ENCODE measurements at regions not wholly inside any gene's neighbourhood (a gene's known extent, or its start where the extent isn't known, plus 50 kb on each side); places are given as distances from the start of the nearest gene placed in this dataset.

DNA sequence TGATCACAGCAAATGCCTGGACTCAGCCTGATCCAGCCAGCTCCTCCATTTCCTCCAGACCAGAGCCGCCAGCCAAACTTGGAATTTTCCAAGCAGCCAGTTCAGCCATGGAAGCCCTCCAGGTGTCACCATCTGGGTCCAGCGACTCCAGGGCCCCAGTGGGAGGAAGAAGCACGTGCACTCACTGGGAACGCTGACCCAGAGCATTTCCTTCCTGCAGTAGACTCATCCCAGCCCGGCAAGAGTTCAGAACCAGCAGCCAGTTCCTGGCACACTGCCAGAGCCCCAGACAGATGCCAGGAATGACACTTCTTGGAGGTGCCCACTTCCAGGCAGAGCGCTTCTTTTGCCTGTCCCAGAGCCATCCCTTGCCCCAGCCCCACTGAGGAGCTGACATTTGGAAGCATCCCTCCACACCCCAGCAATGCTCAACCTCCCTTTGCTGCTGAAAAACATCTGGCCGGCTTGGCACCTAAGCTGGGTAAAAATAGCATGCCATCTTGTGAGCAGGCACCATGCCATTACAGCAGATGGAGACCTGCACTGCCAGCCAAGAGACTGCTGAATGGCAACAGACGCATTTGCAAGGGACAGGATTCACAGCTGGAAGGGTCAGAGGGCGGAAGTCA, 460.3 kb upstream of the PROK2 start:
- TF ChIP-seq EZH2 (IDR thresholded peaks at IDR 0.05; ENCODE audit: borderline replicate concordance) = no peak
- no peak for TF ChIP-seq CTCF (IDR thresholded peaks at IDR 0.05; ENCODE audit: poor library complexity)
- no peak for TF ChIP-seq EZH2phosphoT487 (IDR thresholded peaks at IDR 0.05; ENCODE audit: low read depth, severe bottlenecking, unreplicated experiment)
- H3K4me1 ChIP-seq (ENCODE audit: insufficient read depth) = peaks cover 8% of the 10 kb centered on the region
- H3K4me2 ChIP-seq = no peak overlapping the region
- H3K79me2 ChIP-seq = no peaks in the 10 kb centered on the region
- no peak overlapping the region for H3K27ac ChIP-seq
- H3K4me3 ChIP-seq = no peak overlapping the region
- 77% methylated on average over 9 of the region's 9 CpGs for WGBS (ENCODE audit: low lambda C conversion rate, missing lambda C conversion rate)
- no peaks in the 10 kb centered on the region for H4K20me1 ChIP-seq (ENCODE audit: insufficient read depth, poor library complexity, severe bottlenecking)
- H2AFZ ChIP-seq = no peak overlapping the region
- no peaks in the 10 kb centered on the region for H3K9me3 ChIP-seq (ENCODE audit: low read depth)
- no peaks in the 10 kb centered on the region for H3K36me3 ChIP-seq (replicated peaks; ENCODE audit: insufficient read depth, low read depth)
- no peaks in the 10 kb centered on the region for H3K9me2 ChIP-seq (replicated peaks; ENCODE audit: insufficient read depth)
- peak; percentile 12 for DNase-seq (ENCODE audit: low spot score)
- peaks cover 4% of the 10 kb centered on the region for H3K27me3 ChIP-seq

- no peaks in the 10 kb centered on the region for H3K9me2 ChIP-seq (replicated peaks; ENCODE audit: insufficient read depth)
- WGBS (ENCODE audit: low lambda C conversion rate, missing lambda C conversion rate) = 69% methylated on average over 5 of the region's 5 CpGs
- H3K36me3 ChIP-seq (replicated peaks; ENCODE audit: insufficient read depth, low read depth) = no peaks in the 10 kb centered on the region
- H3K27me3 ChIP-seq = peaks cover 4% of the 10 kb centered on the region
- peaks cover 8% of the 10 kb centered on the region for H3K4me1 ChIP-seq (ENCODE audit: insufficient read depth)
- H3K4me2 ChIP-seq = no peak overlapping the region
- H3K27ac ChIP-seq = no peak overlapping the region
- TF ChIP-seq EZH2 (IDR thresholded peaks at IDR 0.05; ENCODE audit: borderline replicate concordance) = no peak
- no peak for DNase-seq (ENCODE audit: low spot score)
- H2AFZ ChIP-seq = no peak overlapping the region
- no peaks in the 10 kb centered on the region for H3K9me3 ChIP-seq (ENCODE audit: low read depth)
- H4K20me1 ChIP-seq (ENCODE audit: insufficient read depth, poor library complexity, severe bottlenecking) = no peaks in the 10 kb centered on the region
- no peak overlapping the region for H3K4me3 ChIP-seq
- H3K79me2 ChIP-seq = no peaks in the 10 kb centered on the region
Observed at GRCh38 chr3:72244396-72244795, 459.4 kb upstream of the PROK2 start.

- Histone ChIP-seq H2AFZ (no peak overlapping the region), H3K4me2 (no peak overlapping the region), H3K9me2 (replicated peaks; ENCODE audit: insufficient read depth) (no peaks in the 10 kb centered on the region), H3K27me3 (peaks cover 2% of the 10 kb centered on the region), H3K36me3 (replicated peaks; ENCODE audit: insufficient read depth, low read depth) (no peaks in the 10 kb centered on the region), H3K27ac (no peak overlapping the region), H3K9me3 (ENCODE audit: low read depth) (no peaks in the 10 kb centered on the region), H3K4me1 (ENCODE audit: insufficient read depth) (peaks cover 21% of the 10 kb centered on the region), H3K79me2 (no peaks in the 10 kb centered on the region), H3K4me3 (no peak overlapping the region), H4K20me1 (ENCODE audit: insufficient read depth, poor library complexity, severe bottlenecking) (no peaks in the 10 kb centered on the region)
- no peak for DNase-seq (ENCODE audit: low spot score)
- 79% methylated on average over 2 of the region's 2 CpGs for WGBS (ENCODE audit: low lambda C conversion rate, missing lambda C conversion rate)
- no peak for TF ChIP-seq EZH2phosphoT487 (IDR thresholded peaks at IDR 0.05; ENCODE audit: low read depth, severe bottlenecking, unreplicated experiment)
Observed at GRCh38 chr3:72242326-72242725, 457.4 kb upstream of the PROK2 start.

DNA sequence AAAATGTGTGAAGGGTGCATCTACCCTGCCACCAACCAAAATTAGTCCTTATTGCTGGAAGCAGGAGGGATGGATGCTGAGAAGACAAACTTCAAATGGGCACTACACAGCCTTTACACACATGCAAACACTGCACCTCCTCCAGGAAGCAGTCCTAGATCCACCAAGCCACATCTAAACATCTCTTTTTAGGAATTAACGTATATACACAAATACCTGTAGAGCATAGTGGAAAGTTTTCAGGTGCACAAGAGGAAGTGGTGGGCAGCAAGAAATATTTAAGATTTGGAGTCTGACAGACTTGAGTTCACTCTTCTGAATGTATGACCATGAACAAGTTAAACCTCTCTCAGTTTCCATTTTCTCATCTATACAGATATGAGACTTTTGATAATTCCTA, 456.6 kb upstream of the PROK2 start:
- Histone ChIP-seq H3K36me3 (replicated peaks; ENCODE audit: insufficient read depth, low read depth) (no peaks in the 10 kb centered on the region), H3K79me2 (no peaks in the 10 kb centered on the region), H3K27ac (no peak overlapping the region), H3K4me3 (no peak overlapping the region), H3K9me2 (replicated peaks; ENCODE audit: insufficient read depth) (no peaks in the 10 kb centered on the region), H3K4me2 (no peak overlapping the region), H3K4me1 (ENCODE audit: insufficient read depth) (peaks cover 21% of the 10 kb centered on the region), H2AFZ (no peak overlapping the region), H3K27me3 (no peaks in the 10 kb centered on the region), H4K20me1 (ENCODE audit: insufficient read depth, poor library complexity, severe bottlenecking) (no peaks in the 10 kb centered on the region), H3K9me3 (ENCODE audit: low read depth) (no peaks in the 10 kb centered on the region)
- TF ChIP-seq CTCF (IDR thresholded peaks at IDR 0.05; ENCODE audit: poor library complexity) (no peak), EZH2phosphoT487 (IDR thresholded peaks at IDR 0.05; ENCODE audit: low read depth, severe bottlenecking, unreplicated experiment) (no peak), EZH2 (IDR thresholded peaks at IDR 0.05; ENCODE audit: borderline replicate concordance) (no peak)
- DNase-seq (ENCODE audit: low spot score) = no peak
- 100% methylated on average over 1 of the region's 1 CpG for WGBS (ENCODE audit: low lambda C conversion rate, missing lambda C conversion rate)

All from hepatocyte (in vitro differentiated cells).